Right renal cortex interstitium (tissue), 3 donors: ENCODE measurements at regions not wholly inside any gene's neighbourhood (a gene's known extent, or its start where the extent isn't known, plus 50 kb on each side); places are given as distances from the start of the nearest gene placed in this dataset.

ENCODE experiments used
- DNase-seq, 3 donors: peaks; one replicate each; pipeline ENCODE4 v3.0.0-alpha.2; 2013; ENCODE audit warnings: low read depth in 3 of 3, low spot score in 2 of 3

- DNase-seq: no peak
These were observed 197.7 kb upstream of the PREP start for GRCh38 chr6:105600336-105601260.

GRCh38 chr6:105598264-105598663 is 195.4 kb upstream of the PREP start:
- DNase-seq: no peak

GRCh38 chr6:105596284-105596755 is 193.4 kb upstream of the PREP start:
- no peak for DNase-seq

- DNase-seq: no peak
These were observed 192.9 kb upstream of the PREP start for GRCh38 chr6:105595829-105596228.

- no peak for DNase-seq
These were observed 191.9 kb upstream of the PREP start for GRCh38 chr6:105594821-105595220.

- DNase-seq: no peak
These were observed 191.2 kb upstream of the PREP start for GRCh38 chr6:105593805-105594671.

- DNase-seq: no peak
These were observed 190.3 kb upstream of the PREP start for GRCh38 chr6:105593056-105593690.

GRCh38 chr6:105592329-105592728 is 189.4 kb upstream of the PREP start:
- no peak for DNase-seq

GRCh38 chr6:105591053-105591452 is 188.2 kb upstream of the PREP start:
- DNase-seq: no peak

GRCh38 chr6:105588123-105588710 is 185.3 kb upstream of the PREP start:
- no peak for DNase-seq

- no peak for DNase-seq
These were observed 184.7 kb upstream of the PREP start for GRCh38 chr6:105587349-105588122.

- no peak for DNase-seq
These were observed 175.4 kb upstream of the PREP start for GRCh38 chr6:105578179-105578707.

- no peak for DNase-seq
These were observed 170.7 kb upstream of the PREP start for GRCh38 chr6:105573556-105573955.

- no peak for DNase-seq
These were observed 170.3 kb upstream of the PREP start for GRCh38 chr6:105573138-105573537.

- DNase-seq: no peak
These were observed 167.5 kb upstream of the PREP start for GRCh38 chr6:105570416-105570815.

- no peak for DNase-seq
These were observed 166.8 kb upstream of the PREP start for GRCh38 chr6:105569706-105570105.

- DNase-seq: no peak
These were observed 165.9 kb upstream of the PREP start for GRCh38 chr6:105568751-105569150.

GRCh38 chr6:105568142-105568541 is 165.3 kb upstream of the PREP start:
- no peak for DNase-seq

GRCh38 chr6:105567140-105567539 is 164.3 kb upstream of the PREP start:
- no peak for DNase-seq

GRCh38 chr6:105566503-105566902 is 163.6 kb upstream of the PREP start:
- no peak for DNase-seq
